Stimulated activated CD8-positive, alpha-beta memory T cell treated with anti-CD3 and anti-CD28 coated beads, Interleukin-7, amount 100 ng/mL, for 1 hour (primary cell): ENCODE measurements at regions not wholly inside any gene's neighbourhood (a gene's known extent, or its start where the extent isn't known, plus 50 kb on each side); places are given as distances from the start of the nearest gene placed in this dataset.

Experiments used
- DNase-seq, 2 donors: peaks; one replicate each; pipeline ENCODE4 v3.0.0-alpha.2; 2020; ENCODE audit warnings: low read depth in 2 of 2

DNA sequence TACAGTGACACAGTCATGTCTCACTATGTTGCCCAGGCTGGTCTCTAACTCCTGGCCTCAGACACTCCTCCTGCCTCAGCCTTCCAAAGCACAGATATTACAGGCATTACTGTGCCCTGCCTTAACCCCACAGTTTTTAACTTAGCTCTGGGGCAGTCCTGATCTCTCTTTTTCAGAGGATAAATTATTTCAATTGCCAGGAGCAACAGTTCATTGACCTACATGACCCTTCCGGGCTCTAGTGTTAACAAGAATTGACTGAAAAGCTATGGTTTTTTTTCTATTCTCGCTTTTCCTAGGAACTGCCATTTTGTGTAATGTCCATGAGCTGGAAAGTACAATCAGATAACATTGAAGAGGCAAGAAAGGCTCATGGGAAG lies 92.8 kb downstream of the HNRNPLL start:
- DNase-seq = no peak

DNA sequence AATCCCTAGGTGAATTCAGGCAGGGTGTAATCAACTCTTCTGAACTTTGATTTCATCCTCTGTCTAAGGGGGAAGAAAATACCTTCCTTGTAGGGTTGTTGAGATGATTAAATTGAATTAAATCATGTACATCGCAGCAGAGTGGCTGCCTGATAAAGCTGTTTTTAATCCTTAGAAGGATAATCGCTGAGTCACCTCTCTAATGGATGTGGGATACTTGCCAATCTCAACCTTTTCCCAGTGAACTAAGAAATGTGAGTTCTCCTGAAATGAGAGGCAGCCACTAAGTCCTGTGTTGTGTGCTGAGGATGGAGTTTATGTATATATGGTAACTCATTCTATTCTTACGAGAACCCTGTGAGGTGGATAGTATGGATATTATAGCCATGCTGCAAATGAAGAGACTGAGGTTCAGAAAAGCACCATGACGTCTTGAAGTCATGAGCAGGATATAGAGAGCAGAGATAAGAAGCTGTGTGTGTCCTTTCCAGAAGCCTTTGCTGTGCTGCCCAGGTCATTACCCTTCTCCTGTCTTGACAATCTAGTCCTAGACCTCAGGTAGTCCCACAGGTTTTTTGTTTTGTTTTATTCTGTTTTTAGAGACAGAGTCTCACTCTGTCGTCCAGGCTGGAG lies 93.3 kb downstream of the HNRNPLL start:
- no peak for DNase-seq

DNA sequence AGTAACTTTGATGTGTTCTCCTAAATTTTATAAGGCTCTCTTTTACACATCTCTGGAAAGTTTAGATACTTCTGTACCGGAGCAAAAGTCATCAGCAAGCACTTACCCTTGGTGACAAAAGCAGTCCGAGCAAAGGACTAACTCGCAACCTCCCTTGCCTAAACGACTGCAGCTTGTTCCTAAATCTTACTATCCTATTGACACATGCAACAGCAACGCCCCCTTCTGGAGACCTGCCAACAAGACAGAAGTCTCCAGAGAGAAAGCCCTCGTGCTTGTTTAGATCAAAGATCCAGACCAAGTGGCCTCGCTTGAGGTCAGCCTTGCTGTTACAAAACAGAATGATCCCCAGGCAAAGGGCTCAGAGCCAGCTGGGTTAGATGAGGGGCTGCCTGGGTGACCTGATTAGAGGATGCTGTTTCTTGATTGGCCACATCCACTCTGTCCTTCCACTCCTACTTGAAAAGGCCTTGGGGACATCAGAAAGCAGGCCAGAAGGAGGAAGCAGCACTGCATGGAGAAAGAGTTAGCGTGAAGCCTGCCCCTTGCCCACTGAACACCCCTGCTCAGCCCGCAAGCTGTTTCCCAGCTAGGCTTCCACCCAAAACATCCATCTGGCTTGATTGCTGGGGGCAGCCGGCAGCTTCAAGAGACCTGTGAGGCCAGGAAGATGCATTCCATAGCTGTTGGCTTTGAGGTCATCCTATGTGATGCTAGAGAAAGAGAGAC lies 94.3 kb downstream of the HNRNPLL start:
- peak; percentile 40 to 62 for DNase-seq

DNA sequence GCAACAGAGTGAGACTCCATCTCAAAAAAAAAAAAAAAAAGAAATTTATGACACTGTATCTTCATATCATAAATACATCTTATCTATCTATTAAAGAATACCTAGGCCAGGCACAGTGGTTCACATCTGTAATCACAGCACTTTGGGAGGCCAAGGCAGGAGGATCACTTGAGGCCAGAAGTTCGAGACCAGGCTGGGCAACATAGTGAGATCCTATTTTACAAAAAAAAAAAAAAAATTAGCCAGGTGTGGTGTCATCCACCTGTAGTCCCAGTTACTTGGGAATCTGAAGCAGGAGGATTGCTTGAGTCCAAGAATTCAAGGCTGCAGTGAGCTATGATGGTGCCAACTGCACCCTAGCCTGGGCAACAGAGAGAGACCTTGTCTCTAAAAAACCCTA lies 95.0 kb downstream of the HNRNPLL start:
- no peak for DNase-seq

DNA sequence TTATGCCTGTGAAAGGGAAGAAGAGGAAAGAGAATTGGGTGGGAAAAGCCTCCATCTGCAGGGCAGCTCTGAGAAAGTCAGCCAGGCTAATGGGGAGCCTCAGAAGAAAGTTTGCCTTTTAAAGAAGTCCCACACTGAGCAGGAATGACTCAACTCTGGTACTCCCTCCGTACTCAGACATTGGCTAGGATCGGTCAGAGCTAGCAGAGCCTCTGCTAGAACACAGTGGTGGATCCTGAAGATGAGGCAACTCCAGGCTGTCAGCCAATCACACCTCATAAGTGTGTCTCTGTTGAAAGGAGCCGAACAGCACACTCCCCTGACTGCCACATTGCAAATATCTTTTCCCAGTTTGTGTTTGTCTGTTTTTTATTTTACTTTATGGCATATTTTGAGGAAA lies 96.9 kb downstream of the HNRNPLL start:
- no peak for DNase-seq

GRCh38 chr2:38504169-38504568 lies 98.6 kb downstream of the HNRNPLL start:
- DNase-seq = no peak

- DNase-seq = no peak
Observed at GRCh38 chr2:38502107-38502506, 100.6 kb downstream of the HNRNPLL start.

- no peak for DNase-seq
Observed at GRCh38 chr2:38500283-38500634, 102.5 kb downstream of the HNRNPLL start.

GRCh38 chr2:38499548-38500282 lies 103.0 kb downstream of the HNRNPLL start:
- no peak for DNase-seq

GRCh38 chr2:38498045-38498481 lies 104.7 kb downstream of the HNRNPLL start:
- no peak for DNase-seq

GRCh38 chr2:38497670-38498037 lies 105.1 kb downstream of the HNRNPLL start:
- no peak for DNase-seq

DNA sequence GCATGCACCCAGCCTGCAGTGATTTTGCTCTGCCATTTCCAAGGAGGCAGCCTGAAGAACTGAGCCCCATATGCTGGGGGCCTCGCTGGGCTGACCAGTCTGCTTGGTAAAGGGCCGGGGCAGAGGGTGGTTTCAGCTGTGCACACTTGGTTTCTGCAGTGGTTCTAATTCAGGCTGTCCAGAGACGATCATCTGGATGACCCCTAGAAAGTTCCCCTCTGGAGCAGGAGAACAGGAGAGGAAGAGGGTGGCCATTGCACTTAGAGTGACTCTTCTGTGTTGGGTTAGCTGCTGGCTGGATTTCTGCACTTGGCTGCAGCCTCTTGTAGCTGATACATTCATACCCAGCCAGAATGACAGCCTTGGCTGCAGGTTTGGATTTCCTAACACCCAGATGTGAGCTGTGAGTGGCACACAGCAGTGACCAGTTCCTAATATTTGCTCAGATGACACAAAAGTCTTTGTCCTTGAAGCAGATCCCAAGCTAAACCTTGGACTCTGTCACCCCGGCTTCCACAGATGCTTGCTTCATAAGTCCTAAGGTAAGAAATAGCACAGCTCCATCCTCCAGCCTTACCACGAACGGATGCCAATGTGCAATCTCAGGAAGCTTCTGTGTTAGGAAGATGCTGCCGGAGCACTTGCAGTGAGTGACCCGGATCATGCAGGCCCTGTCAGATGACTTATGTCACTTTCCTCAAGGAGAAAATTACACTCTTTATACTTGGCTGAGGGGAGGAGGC lies 105.6 kb downstream of the HNRNPLL start:
- DNase-seq = no peak

DNA sequence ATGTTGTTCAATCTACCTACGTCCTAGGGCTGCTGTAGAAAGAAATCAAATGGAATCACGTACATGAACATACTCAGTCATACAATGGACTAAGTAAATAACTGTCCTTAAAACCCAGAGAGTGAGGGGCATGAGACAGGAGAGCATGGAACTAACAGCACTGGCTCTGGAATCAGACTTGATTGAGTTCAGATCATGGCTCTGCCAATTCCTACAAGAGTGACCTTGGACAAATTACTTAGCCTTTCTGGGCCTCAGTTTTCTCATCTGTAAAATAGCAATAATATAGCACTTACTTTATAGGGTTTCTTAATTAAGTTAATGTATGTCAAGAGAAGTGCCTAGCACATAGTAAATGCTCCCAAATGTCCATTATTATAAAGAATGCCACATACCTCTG lies 106.8 kb downstream of the HNRNPLL start:
- DNase-seq = no peak

DNA sequence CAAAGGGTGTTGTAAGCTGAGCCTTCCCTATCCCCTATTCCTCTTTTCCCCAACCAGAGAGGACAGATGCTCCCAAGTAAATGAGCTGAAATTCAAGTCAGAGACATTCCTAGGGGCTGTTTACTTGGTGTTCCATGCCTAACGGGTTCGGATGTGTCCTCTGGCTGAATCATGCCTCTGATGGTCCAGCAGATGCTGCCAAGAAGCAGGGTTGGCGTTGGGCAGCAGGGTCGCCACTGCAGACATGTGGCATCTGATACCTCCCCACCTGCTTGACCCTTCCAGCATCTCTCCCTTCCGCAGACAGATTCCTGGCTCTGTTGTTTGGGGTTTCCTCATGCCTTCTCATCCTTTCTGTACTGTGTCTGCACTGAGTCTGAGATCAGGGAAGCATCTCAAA lies 108.3 kb downstream of the HNRNPLL start:
- no peak for DNase-seq

- DNase-seq = no peak
Observed at GRCh38 chr2:38492042-38492615, 110.6 kb downstream of the HNRNPLL start.

DNA sequence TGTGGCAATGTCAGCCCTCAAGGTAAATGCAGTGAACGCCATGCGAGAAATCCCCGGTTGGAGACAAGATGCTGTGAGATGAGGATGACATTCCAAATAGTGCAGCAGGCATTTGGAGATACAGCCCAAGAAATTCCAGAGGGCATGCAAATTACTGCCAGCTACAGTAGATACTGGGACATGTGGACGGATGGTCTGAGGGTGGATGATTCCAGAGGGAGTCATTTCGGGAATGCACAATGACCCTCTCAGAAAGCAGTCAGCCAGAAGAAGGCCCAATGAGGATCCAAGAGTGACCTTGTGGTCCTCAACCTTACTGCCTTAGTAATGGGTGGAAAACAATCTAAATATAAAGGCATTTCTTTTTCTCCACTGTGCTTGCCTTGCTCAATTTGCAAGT lies 111.3 kb downstream of the HNRNPLL start:
- DNase-seq = no peak

GRCh38 chr2:38489846-38490245 lies 112.8 kb upstream of the ATL2 start:
- DNase-seq = no peak

GRCh38 chr2:38487852-38488251 lies 110.8 kb upstream of the ATL2 start:
- DNase-seq = no peak

DNA sequence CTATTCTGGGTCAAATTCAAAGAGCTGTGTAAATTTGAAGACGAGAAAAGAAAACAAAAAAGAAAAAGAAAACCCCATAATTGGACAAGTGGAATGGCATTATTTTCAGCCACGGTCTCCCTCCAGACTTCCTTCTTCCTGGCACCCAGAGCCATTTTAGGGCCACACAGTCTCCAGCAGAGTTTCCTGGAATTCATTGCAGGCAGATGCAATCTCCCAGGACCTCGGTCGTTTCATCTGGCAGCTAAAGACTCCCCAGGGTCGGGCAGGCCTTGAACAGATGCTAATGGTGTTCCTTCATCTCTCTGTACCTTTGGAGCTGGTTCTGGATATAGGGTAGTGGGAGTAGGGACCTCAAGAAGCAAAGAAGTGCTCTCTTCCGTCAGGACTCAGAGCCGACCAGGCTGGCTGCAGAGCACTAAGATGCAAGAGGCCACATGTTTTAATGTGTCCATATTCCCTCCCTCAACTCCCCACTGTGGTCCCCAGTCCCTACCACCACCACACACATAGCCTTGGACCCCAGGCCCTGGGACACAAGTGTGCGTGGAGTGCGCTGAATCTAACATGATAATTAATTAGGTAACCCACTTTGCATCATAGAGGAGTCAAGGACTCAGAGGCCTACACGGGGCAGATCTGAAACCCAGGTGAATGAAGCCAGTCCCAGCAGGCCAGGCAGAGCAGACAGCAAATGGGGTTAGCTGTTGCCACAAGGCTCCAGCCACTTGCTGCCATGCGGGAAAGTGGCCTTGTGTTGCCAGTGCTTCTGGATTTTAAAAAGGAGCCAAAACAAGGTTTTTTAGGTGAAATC lies 109.3 kb upstream of the ATL2 start:
- no peak for DNase-seq

GRCh38 chr2:38485734-38486133 lies 108.7 kb upstream of the ATL2 start:
- no peak for DNase-seq

DNA sequence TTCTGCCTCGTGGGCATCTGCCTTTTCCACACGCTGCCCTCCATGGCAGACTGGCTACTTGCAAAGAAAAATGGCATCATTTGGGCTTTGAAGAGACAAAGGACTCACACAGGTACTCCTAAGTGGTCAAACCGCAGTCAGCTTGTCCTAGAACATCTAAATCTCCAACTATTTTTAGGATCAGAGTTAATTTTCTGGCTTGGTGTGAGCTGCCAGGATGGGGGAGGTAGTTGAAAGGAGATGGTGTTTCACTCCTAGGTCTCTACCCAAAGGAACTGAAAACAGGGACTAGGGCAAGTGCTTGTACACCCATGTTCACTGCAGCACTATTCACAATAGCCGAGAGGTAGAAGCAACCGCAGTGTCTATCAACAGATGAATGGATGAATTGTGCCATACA lies 107.9 kb upstream of the ATL2 start:
- DNase-seq = no peak
